Peyer's patch (tissue), 4 donors: ENCODE measurements at regions not wholly inside any gene's neighbourhood (a gene's known extent, or its start where the extent isn't known, plus 50 kb on each side); places are given as distances from the start of the nearest gene placed in this dataset.

Experiments
- DNase-seq, 3 donors: peaks; one replicate each; pipeline ENCODE4 v3.0.0-alpha.2; 2017 to 2019
- H3K27ac ChIP-seq, 4 donors: fragments of 200-600 bp; sonication (generic); one replicate each; pipeline ENCODE4 v1.5.1; 2016 to 2019
- H3K27me3 ChIP-seq, 2 donors: fragments of 200-600 bp; sonication (generic); one replicate each; pipeline ENCODE4 v1.5.1; 2019
- H3K36me3 ChIP-seq, 3 donors: fragments of 200-600 bp; sonication (generic); one replicate each; pipeline ENCODE4 v1.5.1; 2016 to 2019
- H3K4me1 ChIP-seq, 4 donors: fragments of 200-600 bp; sonication (generic); one replicate each; pipeline ENCODE4 v1.5.1; 2016 to 2019
- H3K4me3 ChIP-seq, 4 donors: fragments of 200-600 bp; sonication (generic); 1 replicate in 3 of 4; 2 replicates in 1 of 4; pipeline ENCODE4 v1.5.1; 2016 to 2019; ENCODE audit warnings: mild to moderate bottlenecking in 1 of 4
- H3K9me3 ChIP-seq, 4 donors: fragments of 200-600 bp; sonication (generic); one replicate each; pipeline ENCODE4 v1.5.1; 2016 to 2019; ENCODE audit warnings: mild to moderate bottlenecking in 1 of 4
- POLR2A ChIP-seq, 2 donors: fragments of 450-650 bp; IDR thresholded peaks; one replicate each; pipeline ENCODE4 v1.5.1; 2017; ENCODE audit warnings: antibody characterized with exemption in 2 of 2, mild to moderate bottlenecking in 2 of 2, moderate library complexity in 2 of 2
- small RNA-seq, 2 donors: library from RNA; depleted of rRNA; stranded (forward); fragments of <200 nt; gene quantifications; one replicate each; pipeline ENCODE3, GENCODE V24; 2016
- TF ChIP-seq, protein P1 (sequence below), 6 experiments: fragments of 450-650 bp in 4 of 6; fragments of 200-600 bp in 2 of 6; sonication (generic) in 1 of 6; IDR thresholded peaks; one replicate each; pipeline ENCODE4 v1.5.1; 2017 to 2019; ENCODE audit warnings: antibody characterized with exemption in 6 of 6, mild to moderate bottlenecking in 3 of 6, moderate library complexity in 1 of 6

DNA sequence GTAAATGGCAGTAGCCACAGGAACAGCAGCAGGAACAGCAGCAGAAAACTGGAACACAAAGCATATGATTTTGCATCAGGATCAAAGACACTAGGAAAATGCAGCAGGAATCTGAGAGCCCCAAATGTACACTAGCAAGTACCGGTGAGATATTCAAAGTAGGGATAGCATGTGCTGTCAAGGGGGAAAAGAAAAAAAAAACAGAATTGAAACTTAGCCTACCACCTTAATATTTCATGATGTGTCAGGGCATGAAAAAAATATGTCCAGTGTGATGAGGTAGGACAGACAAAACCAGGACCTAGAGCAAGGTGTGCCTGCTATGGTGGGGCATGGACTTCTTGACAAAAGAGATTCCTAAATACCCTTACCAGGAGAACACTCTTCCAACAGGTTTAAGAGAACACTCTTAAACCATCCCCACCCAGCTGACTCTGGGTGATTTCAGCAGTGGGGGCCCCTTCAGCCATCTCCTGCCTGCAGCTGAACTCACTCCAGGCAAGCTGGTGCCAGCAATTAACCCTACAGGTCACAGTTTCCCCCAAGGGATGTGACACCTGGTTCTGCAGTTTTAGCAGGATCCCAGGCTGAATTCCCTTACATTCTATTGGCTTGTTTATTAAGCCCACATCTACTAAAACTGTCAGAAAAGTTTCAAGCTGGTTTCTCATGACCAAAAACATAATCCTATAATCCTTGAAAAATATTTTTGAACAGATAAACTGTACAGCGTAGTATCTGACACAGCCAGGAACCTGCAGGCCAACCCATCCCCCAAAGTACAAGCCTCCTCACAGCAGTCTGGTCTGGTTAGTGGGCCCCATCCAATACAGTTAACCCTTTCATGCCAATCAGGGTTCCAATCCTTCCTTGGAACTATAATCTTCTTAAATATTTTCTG is 62.9 kb upstream of the FMR1 start:
- H3K27ac ChIP-seq, result no peak overlapping the region
- no peaks in the 10 kb centered on the region for H3K36me3 ChIP-seq
- no peaks in the 10 kb centered on the region for H3K4me1 ChIP-seq
- no peaks in the 10 kb centered on the region for H3K9me3 ChIP-seq
- no peak overlapping the region for H3K4me3 ChIP-seq
- no peak for DNase-seq
- H3K27me3 ChIP-seq, result no peaks in the 10 kb centered on the region
- TF ChIP-seq, protein P1, sequence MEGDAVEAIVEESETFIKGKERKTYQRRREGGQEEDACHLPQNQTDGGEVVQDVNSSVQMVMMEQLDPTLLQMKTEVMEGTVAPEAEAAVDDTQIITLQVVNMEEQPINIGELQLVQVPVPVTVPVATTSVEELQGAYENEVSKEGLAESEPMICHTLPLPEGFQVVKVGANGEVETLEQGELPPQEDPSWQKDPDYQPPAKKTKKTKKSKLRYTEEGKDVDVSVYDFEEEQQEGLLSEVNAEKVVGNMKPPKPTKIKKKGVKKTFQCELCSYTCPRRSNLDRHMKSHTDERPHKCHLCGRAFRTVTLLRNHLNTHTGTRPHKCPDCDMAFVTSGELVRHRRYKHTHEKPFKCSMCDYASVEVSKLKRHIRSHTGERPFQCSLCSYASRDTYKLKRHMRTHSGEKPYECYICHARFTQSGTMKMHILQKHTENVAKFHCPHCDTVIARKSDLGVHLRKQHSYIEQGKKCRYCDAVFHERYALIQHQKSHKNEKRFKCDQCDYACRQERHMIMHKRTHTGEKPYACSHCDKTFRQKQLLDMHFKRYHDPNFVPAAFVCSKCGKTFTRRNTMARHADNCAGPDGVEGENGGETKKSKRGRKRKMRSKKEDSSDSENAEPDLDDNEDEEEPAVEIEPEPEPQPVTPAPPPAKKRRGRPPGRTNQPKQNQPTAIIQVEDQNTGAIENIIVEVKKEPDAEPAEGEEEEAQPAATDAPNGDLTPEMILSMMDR (IDR thresholded peaks at IDR 0.05), result no peak
- TF ChIP-seq POLR2A (IDR thresholded peaks at IDR 0.05), result no peak

DNA sequence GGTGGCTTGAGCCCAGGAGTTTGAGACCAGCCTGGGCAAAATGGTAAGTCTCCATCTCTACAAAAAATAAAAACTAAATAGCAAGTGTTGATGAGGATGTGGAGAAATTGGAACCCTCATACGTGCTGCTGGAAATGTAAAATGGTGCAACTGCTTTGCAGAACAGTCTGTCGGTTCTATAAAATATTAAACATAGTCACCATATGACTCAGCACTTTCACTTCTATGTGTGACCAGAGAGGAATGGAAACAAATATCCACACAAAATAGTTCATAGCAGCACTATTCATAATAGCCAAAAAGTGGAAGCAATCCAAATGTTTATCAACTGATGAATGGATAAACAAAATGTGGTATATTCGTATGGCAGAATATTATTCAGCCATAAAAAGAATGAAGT is 60.8 kb upstream of the FMR1 start:
- Histone ChIP-seq H3K27me3 (no peaks in the 10 kb centered on the region), H3K4me1 (no peaks in the 10 kb centered on the region), H3K36me3 (no peaks in the 10 kb centered on the region), H3K9me3 (no peaks in the 10 kb centered on the region), H3K27ac (no peak overlapping the region), H3K4me3 (no peak overlapping the region)
- TF ChIP-seq, protein P1 (IDR thresholded peaks at IDR 0.05), result no peak
- no peak for TF ChIP-seq POLR2A (IDR thresholded peaks at IDR 0.05)
- no peak for DNase-seq

DNA sequence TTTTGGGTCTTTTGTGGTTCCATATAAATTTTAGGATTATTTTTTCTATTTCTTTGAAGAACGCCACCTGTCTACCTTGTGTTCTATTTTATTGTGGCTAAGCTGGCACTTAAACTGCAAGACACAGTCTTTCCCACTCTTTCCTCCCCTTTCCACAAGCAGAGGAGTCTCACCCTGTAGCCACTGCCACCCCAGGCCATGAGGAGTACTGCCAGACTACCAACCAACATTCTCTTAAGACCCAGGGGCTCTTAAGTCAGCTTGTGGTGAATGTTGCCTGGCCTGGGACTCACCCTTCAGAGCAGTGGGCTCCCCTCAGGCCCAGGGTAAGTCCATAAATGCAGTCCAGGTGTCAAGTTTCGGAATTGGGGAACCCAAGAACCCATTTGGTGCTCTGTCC is 58.0 kb upstream of the FMR1 start:
- no peaks in the 10 kb centered on the region for H3K9me3 ChIP-seq
- DNase-seq, result no peak
- H3K27ac ChIP-seq, result no peak overlapping the region
- no peaks in the 10 kb centered on the region for H3K36me3 ChIP-seq
- no peaks in the 10 kb centered on the region for H3K4me1 ChIP-seq
- no peak overlapping the region for H3K4me3 ChIP-seq
- no peaks in the 10 kb centered on the region for H3K27me3 ChIP-seq
- TF ChIP-seq, protein P1 (IDR thresholded peaks at IDR 0.05), result no peak
- no peak for TF ChIP-seq POLR2A (IDR thresholded peaks at IDR 0.05)

DNA sequence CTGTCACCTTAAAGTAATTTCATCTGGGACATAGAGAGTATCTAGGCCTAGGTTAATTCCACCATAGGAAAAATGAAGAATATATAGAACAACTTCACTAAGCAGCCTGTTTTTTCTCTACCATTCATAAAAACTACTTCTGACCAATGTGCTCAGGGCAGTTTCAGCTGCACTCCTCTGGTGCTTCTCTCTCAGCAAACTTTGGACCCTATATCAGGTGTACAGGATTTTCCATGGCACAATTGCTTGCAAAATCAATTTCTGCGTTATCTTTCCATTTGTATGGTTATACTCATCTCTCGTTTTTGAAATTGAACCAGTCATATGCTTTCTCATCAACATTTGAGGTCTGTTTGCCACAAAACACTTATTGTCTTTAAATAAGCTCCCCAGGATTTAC is 52.1 kb upstream of the FMR1 start:
- Histone ChIP-seq H3K4me3 (no peak overlapping the region), H3K4me1 (no peaks in the 10 kb centered on the region), H3K36me3 (no peaks in the 10 kb centered on the region), H3K27ac (no peak overlapping the region), H3K9me3 (no peaks in the 10 kb centered on the region), H3K27me3 (no peaks in the 10 kb centered on the region)
- no peak for DNase-seq
- TF ChIP-seq, protein P1 (IDR thresholded peaks at IDR 0.05), result no peak
- no peak for TF ChIP-seq POLR2A (IDR thresholded peaks at IDR 0.05)

Small RNAs in the stretch of these regions (small RNA-seq; reads per million reads assigned to genes)
- 0 reads per million in 2 donors for gene AC016925.1
- gene AC016925.2, result 0 reads per million in 2 donors
- gene AL009048.1, result 0 reads per million in 2 donors
- 0 reads per million in 2 donors for gene AL096861.1
- 0 reads per million in 2 donors for gene RNU6-382P
